ENCODE measurements at regions not wholly inside any gene's neighbourhood (a gene's known extent, or its start where the extent isn't known, plus 50 kb on each side); places are given as distances from the start of the nearest gene placed in this dataset.
"Not testable (repeated sequence)": the region's sequence is repeated elsewhere in the genome, so short reads cannot be mapped to it uniquely, and the experiment has no call there.

- H3K27me3 ChIP-seq (ENCODE audit: control insufficient read depth, insufficient read depth, low read length): no peaks in the 10 kb centered on the region
- DNase-seq: no peak
- no peak overlapping the region for H3K4me3 ChIP-seq (ENCODE audit: insufficient read depth, low read depth, low read length)
- no peaks in the 10 kb centered on the region for H3K36me3 ChIP-seq (replicated peaks; ENCODE audit: control insufficient read depth, insufficient read depth, low read length)
These were observed 558.4 kb downstream of the PIK3C3 start for GRCh38 chr18:42513441-42513840.

- DNase-seq: no peak
These were observed 559.5 kb downstream of the PIK3C3 start for GRCh38 chr18:42514512-42514911.

GRCh38 chr18:42517896-42518295 is 562.9 kb downstream of the PIK3C3 start:
- H3K36me3 ChIP-seq (replicated peaks; ENCODE audit: control insufficient read depth, insufficient read depth, low read length): no peaks in the 10 kb centered on the region
- no peak for DNase-seq
- no peaks in the 10 kb centered on the region for H3K27me3 ChIP-seq (ENCODE audit: control insufficient read depth, insufficient read depth, low read length)
- no peak overlapping the region for H3K4me3 ChIP-seq (ENCODE audit: insufficient read depth, low read depth, low read length)

More at GRCh38 chr18:42514512-42514911, 559.5 kb downstream of the PIK3C3 start:
- Histone ChIP-seq H3K4me3 (ENCODE audit: insufficient read depth, low read depth, low read length) (no peak overlapping the region), H3K27me3 (ENCODE audit: control insufficient read depth, insufficient read depth, low read length) (no peaks in the 10 kb centered on the region), H3K36me3 (replicated peaks; ENCODE audit: control insufficient read depth, insufficient read depth, low read length) (no peaks in the 10 kb centered on the region)

- not testable (repeated sequence) for DNase-seq; H3K27me3 ChIP-seq (ENCODE audit: control insufficient read depth, insufficient read depth, low read length); H3K36me3 ChIP-seq (replicated peaks; ENCODE audit: control insufficient read depth, insufficient read depth, low read length); H3K4me3 ChIP-seq (ENCODE audit: insufficient read depth, low read depth, low read length)
These were observed 563.3 kb downstream of the PIK3C3 start for GRCh38 chr18:42518331-42518730.

- no peaks in the 10 kb centered on the region for H3K36me3 ChIP-seq (replicated peaks; ENCODE audit: control insufficient read depth, insufficient read depth, low read length)
- no peaks in the 10 kb centered on the region for H3K27me3 ChIP-seq (ENCODE audit: control insufficient read depth, insufficient read depth, low read length)
- no peak overlapping the region for H3K4me3 ChIP-seq (ENCODE audit: insufficient read depth, low read depth, low read length)
- no peak for DNase-seq
These were observed 565.1 kb downstream of the PIK3C3 start for GRCh38 chr18:42520138-42520537.

GRCh38 chr18:42525905-42526304 is 570.9 kb downstream of the PIK3C3 start:
- no peaks in the 10 kb centered on the region for H3K27me3 ChIP-seq (ENCODE audit: control insufficient read depth, insufficient read depth, low read length)
- H3K36me3 ChIP-seq (replicated peaks; ENCODE audit: control insufficient read depth, insufficient read depth, low read length): no peaks in the 10 kb centered on the region
- H3K4me3 ChIP-seq (ENCODE audit: insufficient read depth, low read depth, low read length): no peak overlapping the region
- DNase-seq: no peak

GRCh38 chr18:42527766-42528165 is 572.7 kb downstream of the PIK3C3 start:
- DNase-seq: no peak
- Histone ChIP-seq H3K4me3 (ENCODE audit: insufficient read depth, low read depth, low read length) (no peak overlapping the region), H3K27me3 (ENCODE audit: control insufficient read depth, insufficient read depth, low read length) (no peaks in the 10 kb centered on the region), H3K36me3 (replicated peaks; ENCODE audit: control insufficient read depth, insufficient read depth, low read length) (no peaks in the 10 kb centered on the region)

- DNase-seq: no peak
- H3K4me3 ChIP-seq (ENCODE audit: insufficient read depth, low read depth, low read length): no peak overlapping the region
- H3K36me3 ChIP-seq (replicated peaks; ENCODE audit: control insufficient read depth, insufficient read depth, low read length): no peaks in the 10 kb centered on the region
- H3K27me3 ChIP-seq (ENCODE audit: control insufficient read depth, insufficient read depth, low read length): no peaks in the 10 kb centered on the region
These were observed 575.2 kb downstream of the PIK3C3 start for GRCh38 chr18:42530276-42530675.

- Histone ChIP-seq H3K27me3 (ENCODE audit: control insufficient read depth, insufficient read depth, low read length) (no peaks in the 10 kb centered on the region), H3K4me3 (ENCODE audit: insufficient read depth, low read depth, low read length) (no peak overlapping the region), H3K36me3 (replicated peaks; ENCODE audit: control insufficient read depth, insufficient read depth, low read length) (no peaks in the 10 kb centered on the region)
- DNase-seq: no peak
These were observed 577.1 kb downstream of the PIK3C3 start for GRCh38 chr18:42532119-42532518.

GRCh38 chr18:42533009-42533575 is 578.1 kb downstream of the PIK3C3 start:
- Histone ChIP-seq H3K4me3 (ENCODE audit: insufficient read depth, low read depth, low read length) (no peak overlapping the region), H3K27me3 (ENCODE audit: control insufficient read depth, insufficient read depth, low read length) (no peaks in the 10 kb centered on the region), H3K36me3 (replicated peaks; ENCODE audit: control insufficient read depth, insufficient read depth, low read length) (no peaks in the 10 kb centered on the region)
- DNase-seq: no peak

- no peak for DNase-seq
- Histone ChIP-seq H3K4me3 (ENCODE audit: insufficient read depth, low read depth, low read length) (no peak overlapping the region), H3K27me3 (ENCODE audit: control insufficient read depth, insufficient read depth, low read length) (no peaks in the 10 kb centered on the region), H3K36me3 (replicated peaks; ENCODE audit: control insufficient read depth, insufficient read depth, low read length) (no peaks in the 10 kb centered on the region)
These were observed 578.6 kb downstream of the PIK3C3 start for GRCh38 chr18:42533616-42534015.

- no peaks in the 10 kb centered on the region for H3K27me3 ChIP-seq (ENCODE audit: control insufficient read depth, insufficient read depth, low read length)
- H3K4me3 ChIP-seq (ENCODE audit: insufficient read depth, low read depth, low read length): no peak overlapping the region
- H3K36me3 ChIP-seq (replicated peaks; ENCODE audit: control insufficient read depth, insufficient read depth, low read length): no peaks in the 10 kb centered on the region
- no peak for DNase-seq
These were observed 579.3 kb downstream of the PIK3C3 start for GRCh38 chr18:42534313-42534712.

- Histone ChIP-seq H3K4me3 (ENCODE audit: insufficient read depth, low read depth, low read length) (no peak overlapping the region), H3K27me3 (ENCODE audit: control insufficient read depth, insufficient read depth, low read length) (no peaks in the 10 kb centered on the region), H3K36me3 (replicated peaks; ENCODE audit: control insufficient read depth, insufficient read depth, low read length) (no peaks in the 10 kb centered on the region)
- no peak for DNase-seq
These were observed 579.0 kb downstream of the RIT2 start for GRCh38 chr18:42536442-42536841.

- no peak for DNase-seq
- Histone ChIP-seq H3K36me3 (replicated peaks; ENCODE audit: control insufficient read depth, insufficient read depth, low read length) (no peaks in the 10 kb centered on the region), H3K4me3 (ENCODE audit: insufficient read depth, low read depth, low read length) (no peak overlapping the region), H3K27me3 (ENCODE audit: control insufficient read depth, insufficient read depth, low read length) (no peaks in the 10 kb centered on the region)
These were observed 578.2 kb downstream of the RIT2 start for GRCh38 chr18:42537291-42537690.

- H3K4me3 ChIP-seq (ENCODE audit: insufficient read depth, low read depth, low read length): no peak overlapping the region
- DNase-seq: no peak
These were observed 570.6 kb downstream of the RIT2 start for GRCh38 chr18:42544901-42545300.

GRCh38 chr18:42545825-42546224 is 569.7 kb downstream of the RIT2 start:
- Histone ChIP-seq H3K27me3 (ENCODE audit: control insufficient read depth, insufficient read depth, low read length) (no peaks in the 10 kb centered on the region), H3K36me3 (replicated peaks; ENCODE audit: control insufficient read depth, insufficient read depth, low read length) (no peaks in the 10 kb centered on the region), H3K4me3 (ENCODE audit: insufficient read depth, low read depth, low read length) (no peak overlapping the region)
- DNase-seq: no peak

More at GRCh38 chr18:42544901-42545300, 570.6 kb downstream of the RIT2 start:
- Histone ChIP-seq H3K27me3 (ENCODE audit: control insufficient read depth, insufficient read depth, low read length) (no peaks in the 10 kb centered on the region), H3K36me3 (replicated peaks; ENCODE audit: control insufficient read depth, insufficient read depth, low read length) (no peaks in the 10 kb centered on the region)
